K562 (cell line): ENCODE measurements at regions not wholly inside any gene's neighbourhood (a gene's known extent, or its start where the extent isn't known, plus 50 kb on each side); places are given as distances from the start of the nearest gene placed in this dataset.

Experiments
- CEBPB ChIP-seq: fragments of 450-650 bp; IDR thresholded peaks from 2 replicates; pipeline ENCODE4 v1.6.1; 2016; ENCODE audit warnings: missing genetic modification characterization, missing compliant biosample characterization
- CEBPG ChIP-seq, 3 experiments: fragments of 200-800 bp in 1 of 3; sonication (Bioruptor generic) in 1 of 3; sonication (generic) in 1 of 3; formaldehyde crosslinking in 1 of 3; IDR thresholded peaks in 2 of 3; conservative IDR thresholded peaks in 1 of 3; 2 replicates each; pipeline versions ENCODE4 v1.6.1 to v1.8.0; 2016 to 2022; ENCODE audit warnings: missing compliant biosample characterization in 2 of 3, missing genetic modification characterization in 2 of 3, mild to moderate bottlenecking in 1 of 3, missing genetic modification reagents in 1 of 3
- FOXP4 ChIP-seq: sonication (generic); formaldehyde crosslinking; IDR thresholded peaks from 2 replicates; pipeline ENCODE4 v1.8.0; 2022; ENCODE audit warnings: mild to moderate bottlenecking, missing genetic modification reagents, borderline replicate concordance
- GATAD2B ChIP-seq: fragments of 450-650 bp; IDR thresholded peaks from 2 replicates; pipeline ENCODE4 v1.6.1; 2017; ENCODE audit warnings: mild to moderate bottlenecking, borderline replicate concordance
- HINFP ChIP-seq: fragments of 450-650 bp; conservative IDR thresholded peaks from 2 replicates; pipeline ENCODE4 v1.6.1; 2016; ENCODE audit warnings: missing genetic modification characterization, low read depth, mild to moderate bottlenecking, control low read depth, missing compliant biosample characterization
- HNRNPLL ChIP-seq: fragments of 200-400 bp; formaldehyde crosslinking; IDR thresholded peaks from 2 replicates; pipeline ENCODE4 v1.6.1; 2017; ENCODE audit warnings: low read length, low read depth, mild to moderate bottlenecking; ENCODE audit not compliant: poor library complexity, severe bottlenecking
- ID3 ChIP-seq, 2 experiments: fragments of 250-450 bp in 1 of 2; fragments of 450-650 bp in 1 of 2; sonication (Bioruptor Pico) in 1 of 2; IDR thresholded peaks; 2 replicates each; pipeline versions ENCODE4 v1.6.1 to v1.8.0; 2016 to 2021; ENCODE audit warnings: mild to moderate bottlenecking in 2 of 2, moderate library complexity in 2 of 2, missing compliant biosample characterization in 1 of 2, missing genetic modification characterization in 1 of 2
- KAT2B ChIP-seq: IDR thresholded peaks from one replicate; pipeline ENCODE4 v1.6.1; 2012; ENCODE audit warnings: low read depth, mild to moderate bottlenecking, control low read depth, inconsistent platforms, low read length, moderate library complexity
- PHF8 ChIP-seq: fragments of 200-600 bp; sonication (generic); IDR thresholded peaks from 2 replicates; pipeline ENCODE4 v1.6.1; 2012; ENCODE audit warnings: mixed run types, mild to moderate bottlenecking, inconsistent platforms, low read length, moderate library complexity, borderline replicate concordance
- PKNOX1 ChIP-seq: fragments of 450-650 bp; IDR thresholded peaks from 2 replicates; pipeline ENCODE4 v1.6.1; 2016
- STAT5B ChIP-seq: fragments of 250-450 bp; sonication (Bioruptor Pico); IDR thresholded peaks from 2 replicates; pipeline ENCODE4 v1.8.0; 2021; ENCODE audit warnings: mild to moderate bottlenecking, inconsistent platforms
- TRIM25 ChIP-seq: fragments of 450-650 bp; IDR thresholded peaks from 2 replicates; pipeline ENCODE4 v1.7.0; 2016; ENCODE audit warnings: borderline replicate concordance
- ZNF143 ChIP-seq: sonication (generic); formaldehyde crosslinking; IDR thresholded peaks from 2 replicates; pipeline ENCODE4 v1.9.0; 2022; ENCODE audit warnings: mild to moderate bottlenecking, missing genetic modification reagents
- ZNF512 ChIP-seq: IDR thresholded peaks from 2 replicates; pipeline ENCODE4 v1.6.1; 2016; ENCODE audit warnings: missing genetic modification characterization, missing compliant biosample characterization

GRCh38 chr5:98540056-98540455, 233.4 kb upstream of the RGMB start (continued):
- TF ChIP-seq TRIM25 = no peak
- TF ChIP-seq CEBPG (CRISPR knock-in tag; IDR thresholded peaks at IDR 0.05) = no peak
- TF ChIP-seq CEBPG (tag; conservative IDR thresholded peaks at IDR 0.05 in 1 of 2, IDR thresholded peaks at IDR 0.05 in 1 of 2) = no peak
- no peak for TF ChIP-seq FOXP4 (CRISPR knock-in tag)
- TF ChIP-seq HINFP (tag) = no peak
- TF ChIP-seq CEBPB (tag) = no peak
- no peak for TF ChIP-seq KAT2B
- no peak for TF ChIP-seq ZNF512 (tag)
- no peak for TF ChIP-seq ZNF143 (CRISPR knock-in tag)
- TF ChIP-seq GATAD2B = no peak
- TF ChIP-seq STAT5B (CRISPR knock-in tag) = no peak
- TF ChIP-seq ID3 (CRISPR knock-in tag; IDR thresholded peaks at IDR 0.05) = no peak
- no peak for TF ChIP-seq ID3 (tag; IDR thresholded peaks at IDR 0.05)
- TF ChIP-seq PKNOX1 = no peak
- no peak for TF ChIP-seq PHF8
- no peak for TF ChIP-seq HNRNPLL
